Naive B cell (primary cell): ENCODE measurements at regions not wholly inside any gene's neighbourhood (a gene's known extent, or its start where the extent isn't known, plus 50 kb on each side); places are given as distances from the start of the nearest gene placed in this dataset.

Experiments used
- ATAC-seq, 2 donors: fragments of 150-1000 bp; cut with Tn5 transposase; 2 replicates each; pipeline ENCODE4 v1.10.0; 2021; ENCODE audit warnings: low read depth in 2 of 2, mild to moderate bottlenecking in 2 of 2, moderate library complexity in 2 of 2
- DNase-seq: peaks from one replicate; pipeline ENCODE4 v3.0.0; 2022
- H3K27ac Mint-ChIP-seq, 6 donors: one replicate each; pipeline ENCODE4 v1.8.0; 2020 to 2022; ENCODE audit warnings: mild to moderate bottlenecking in 6 of 6, mixed read lengths in 6 of 6, moderate library complexity in 5 of 6, inconsistent platforms in 2 of 6
- H3K27me3 Mint-ChIP-seq, 3 donors: one replicate each; pipeline ENCODE4 v1.8.0; 2021 to 2022; ENCODE audit warnings: mixed read lengths in 3 of 3, mild to moderate bottlenecking in 1 of 3
- H3K36me3 Mint-ChIP-seq, 2 donors: one replicate each; pipeline ENCODE4 v1.8.0; 2020 to 2022; ENCODE audit warnings: mixed read lengths in 2 of 2, inconsistent platforms in 1 of 2, mild to moderate bottlenecking in 1 of 2
- H3K4me1 Mint-ChIP-seq, 3 donors: one replicate each; pipeline ENCODE4 v1.8.0; 2020 to 2022; ENCODE audit warnings: mixed read lengths in 3 of 3, inconsistent platforms in 1 of 3, mild to moderate bottlenecking in 1 of 3, moderate library complexity in 1 of 3
- H3K4me3 Mint-ChIP-seq, 8 donors: one replicate each; pipeline ENCODE4 v1.8.0; 2020 to 2022; ENCODE audit warnings: mild to moderate bottlenecking in 8 of 8, mixed read lengths in 8 of 8, moderate library complexity in 8 of 8, inconsistent platforms in 2 of 8
- H3K9me3 Mint-ChIP-seq, 7 donors: one replicate each; pipeline ENCODE4 v1.8.0; 2020 to 2022; ENCODE audit warnings: mixed read lengths in 7 of 7, mild to moderate bottlenecking in 5 of 7, inconsistent platforms in 2 of 7, moderate library complexity in 1 of 7

GRCh38 chr4:181166742-181167399, 1076.3 kb upstream of the TENM3 start:
- ATAC-seq (no peak), DNase-seq (no peak)
- no peak overlapping the region for H3K4me3 Mint-ChIP-seq
- H3K27me3 Mint-ChIP-seq: no peaks in the 10 kb centered on the region
- no peaks in the 10 kb centered on the region for H3K4me1 Mint-ChIP-seq
- no peak overlapping the region for H3K27ac Mint-ChIP-seq
- H3K36me3 Mint-ChIP-seq: no peaks in the 10 kb centered on the region
- peaks cover 0 to 3% (median 2%) of the 10 kb centered on the region in 7 donors for H3K9me3 Mint-ChIP-seq

DNA sequence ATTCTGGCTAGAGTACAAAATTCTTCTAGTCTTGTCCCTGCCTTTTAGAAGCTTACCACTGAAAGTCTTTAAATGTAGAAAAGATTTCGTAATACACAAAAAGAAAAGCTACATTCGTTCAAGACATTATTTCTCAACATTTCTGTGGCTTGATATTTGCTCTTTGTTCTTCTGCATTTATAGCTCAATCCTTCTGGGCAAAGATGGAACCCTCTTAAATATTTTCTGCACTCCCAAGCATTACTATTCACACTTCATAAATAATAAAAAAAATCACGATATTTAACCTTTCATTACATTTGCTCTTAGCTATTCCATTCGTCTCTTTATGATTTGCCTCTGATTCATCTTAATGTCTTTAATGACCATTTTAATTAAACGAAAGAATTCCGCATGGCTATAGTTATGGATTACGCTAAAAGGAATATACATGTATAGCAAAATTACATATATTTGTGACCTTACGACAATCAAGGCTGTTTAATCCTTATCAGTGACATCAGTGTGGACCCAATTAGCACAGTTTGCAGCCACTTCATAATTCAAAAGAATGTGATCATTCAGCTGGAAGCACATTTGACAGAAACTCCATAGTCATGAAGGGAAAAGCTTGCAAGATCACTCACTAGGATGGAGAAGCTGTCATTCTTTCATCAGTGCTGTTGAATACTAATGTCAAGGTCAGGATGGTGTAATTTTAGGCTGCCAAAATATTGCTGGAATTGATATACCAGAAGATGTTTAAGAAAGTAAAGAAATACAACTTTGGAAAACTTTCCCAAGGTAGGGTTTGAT, 1075.0 kb upstream of the TENM3 start:
- Mint-ChIP-seq H3K4me1 (no peaks in the 10 kb centered on the region), H3K27me3 (no peaks in the 10 kb centered on the region), H3K36me3 (no peaks in the 10 kb centered on the region), H3K9me3 (peaks cover 0 to 3% (median 2%) of the 10 kb centered on the region in 7 donors), H3K27ac (no peak overlapping the region), H3K4me3 (no peak overlapping the region)
- ATAC-seq: no peak
- DNase-seq: no peak

DNA sequence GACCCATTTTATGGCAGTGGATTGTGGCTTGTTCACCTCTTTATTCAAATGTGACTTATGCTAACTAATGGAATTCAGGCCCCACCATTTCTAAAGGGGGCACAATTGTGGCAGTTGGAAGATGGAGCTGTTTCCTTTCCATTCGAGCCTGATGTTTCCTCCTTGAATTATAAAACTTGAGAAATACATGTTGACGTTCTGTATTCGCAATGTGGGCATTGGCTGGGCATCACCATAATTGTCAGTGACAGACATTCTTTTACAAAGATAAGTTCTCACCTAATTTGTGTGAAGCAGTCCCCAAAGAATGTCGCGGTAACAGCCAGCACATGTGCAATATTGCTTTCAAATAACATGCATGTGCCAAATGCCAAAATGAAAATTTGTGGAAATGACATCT, 1070.2 kb upstream of the TENM3 start:
- no peak for ATAC-seq

GRCh38 chr4:181176306-181176705, 1066.9 kb upstream of the TENM3 start:
- Mint-ChIP-seq H3K36me3 (no peaks in the 10 kb centered on the region), H3K27ac (no peak overlapping the region), H3K4me1 (no peaks in the 10 kb centered on the region), H3K4me3 (no peak overlapping the region), H3K9me3 (peaks cover 0 to 3% (median under 1%) of the 10 kb centered on the region in 7 donors), H3K27me3 (peaks cover 0 to 9% (median 0%) of the 10 kb centered on the region in 3 donors)
- no peak for DNase-seq
- no peak for ATAC-seq

More for the DNA sequence above, 1070.2 kb upstream of the TENM3 start:
- no peak overlapping the region for H3K4me3 Mint-ChIP-seq
- no peak for DNase-seq
- peaks cover 0 to 3% (median 2%) of the 10 kb centered on the region in 7 donors for H3K9me3 Mint-ChIP-seq
- H3K36me3 Mint-ChIP-seq: no peaks in the 10 kb centered on the region
- no peaks in the 10 kb centered on the region for H3K4me1 Mint-ChIP-seq
- peaks cover 0 to 4% (median 0%) of the 10 kb centered on the region in 3 donors for H3K27me3 Mint-ChIP-seq
- no peak overlapping the region for H3K27ac Mint-ChIP-seq

- Mint-ChIP-seq H3K9me3 (peaks cover 6 to 14% (median 9%) of the 10 kb centered on the region in 7 donors), H3K27ac (no peak overlapping the region), H3K4me1 (no peaks in the 10 kb centered on the region)
Measured at GRCh38 chr4:181181331-181181730, 1061.9 kb upstream of the TENM3 start.

DNA sequence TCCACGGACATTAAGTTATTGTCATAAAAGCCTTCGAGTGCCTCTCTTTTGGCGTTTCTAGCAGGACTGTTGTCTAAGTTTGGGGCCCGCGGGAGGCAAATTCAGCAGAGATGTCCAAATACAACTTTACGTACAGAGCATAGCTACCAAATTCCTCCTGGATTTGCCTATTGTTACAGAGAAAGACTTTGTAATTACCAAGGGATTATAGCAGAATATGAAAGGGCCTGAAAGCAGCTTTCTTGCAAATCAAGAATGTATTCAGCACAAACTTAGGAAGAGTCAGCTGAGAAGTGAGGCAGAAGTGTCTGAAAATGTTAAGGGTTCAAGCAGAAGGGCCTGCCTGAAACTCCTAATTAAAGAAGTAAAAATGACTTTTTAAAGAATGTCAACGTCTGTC, 1053.5 kb upstream of the TENM3 start:
- no peaks in the 10 kb centered on the region for H3K4me1 Mint-ChIP-seq
- H3K27me3 Mint-ChIP-seq: no peaks in the 10 kb centered on the region
- H3K4me3 Mint-ChIP-seq: no peak overlapping the region
- H3K27ac Mint-ChIP-seq: no peak overlapping the region
- no peaks in the 10 kb centered on the region for H3K36me3 Mint-ChIP-seq
- ATAC-seq: no peak
- no peak for DNase-seq
- peaks cover 0 to 15% (median 4%) of the 10 kb centered on the region in 7 donors for H3K9me3 Mint-ChIP-seq

More at GRCh38 chr4:181181331-181181730, 1061.9 kb upstream of the TENM3 start:
- Mint-ChIP-seq H3K27me3 (peaks cover 0 to 5% (median 0%) of the 10 kb centered on the region in 3 donors), H3K36me3 (no peaks in the 10 kb centered on the region), H3K4me3 (no peak overlapping the region)
- DNase-seq (no peak), ATAC-seq (no peak)

DNA sequence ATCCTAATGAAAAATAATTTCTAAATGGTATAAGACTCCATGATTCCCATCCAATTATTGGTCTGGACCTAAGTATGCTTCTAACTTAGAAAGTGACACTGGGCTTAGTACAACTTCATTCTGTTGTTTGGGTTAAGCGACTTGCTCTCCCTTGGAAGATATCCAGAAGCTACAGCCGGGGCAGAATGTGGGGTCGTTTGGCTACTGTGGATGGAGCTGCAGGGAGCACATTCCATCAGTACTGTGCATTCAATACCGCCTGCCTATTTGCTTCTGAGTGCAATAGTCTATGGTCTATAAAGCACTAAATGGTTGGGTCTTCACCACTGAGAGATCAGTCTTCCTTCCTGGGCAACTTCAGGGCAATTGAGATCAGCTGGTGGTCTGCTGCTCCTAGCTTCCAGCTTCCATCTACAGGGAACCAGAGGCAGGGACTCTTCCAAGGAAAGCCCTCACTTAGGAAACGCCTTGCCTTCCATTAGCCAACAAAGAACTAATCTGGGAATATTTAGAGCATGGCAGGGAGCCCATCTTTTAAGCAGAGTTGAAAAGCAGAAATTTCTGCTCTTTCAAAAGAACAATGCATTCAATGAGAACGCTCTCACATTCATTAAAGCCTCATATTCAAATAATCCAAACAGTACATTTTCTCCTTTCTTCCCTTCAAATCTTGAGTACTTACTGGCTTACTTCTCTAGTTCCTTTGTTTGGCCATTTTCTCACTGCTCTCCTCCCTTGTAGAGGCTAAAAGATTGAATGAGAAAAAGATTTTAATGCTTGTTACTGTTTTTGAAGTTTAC, 1049.9 kb upstream of the TENM3 start:
- Mint-ChIP-seq H3K4me1 (no peaks in the 10 kb centered on the region), H3K9me3 (peaks cover 0 to 4% (median 0%) of the 10 kb centered on the region in 7 donors), H3K36me3 (no peaks in the 10 kb centered on the region), H3K27me3 (no peaks in the 10 kb centered on the region), H3K4me3 (no peak overlapping the region), H3K27ac (no peak overlapping the region)
- DNase-seq (no peak), ATAC-seq (no peak)

- Mint-ChIP-seq H3K27me3 (no peaks in the 10 kb centered on the region), H3K9me3 (peaks cover 0 to 4% (median 3%) of the 10 kb centered on the region in 7 donors), H3K4me3 (no peak overlapping the region), H3K27ac (no peak overlapping the region), H3K36me3 (no peaks in the 10 kb centered on the region), H3K4me1 (no peaks in the 10 kb centered on the region)
- DNase-seq (no peak), ATAC-seq (no peak)
Measured at GRCh38 chr4:181194096-181194495, 1049.1 kb upstream of the TENM3 start.

GRCh38 chr4:181200076-181200475, 1043.1 kb upstream of the TENM3 start:
- ATAC-seq (no peak), DNase-seq (no peak)
- no peaks in the 10 kb centered on the region for H3K36me3 Mint-ChIP-seq
- H3K27ac Mint-ChIP-seq: no peak overlapping the region
- no peak overlapping the region for H3K4me3 Mint-ChIP-seq
- H3K27me3 Mint-ChIP-seq: no peaks in the 10 kb centered on the region
- peaks cover 0 to 8% (median 3%) of the 10 kb centered on the region in 7 donors for H3K9me3 Mint-ChIP-seq
- H3K4me1 Mint-ChIP-seq: no peaks in the 10 kb centered on the region

GRCh38 chr4:181202240-181202639, 1041.0 kb upstream of the TENM3 start:
- H3K4me3 Mint-ChIP-seq: no peak overlapping the region
- no peak for DNase-seq
- H3K36me3 Mint-ChIP-seq: no peaks in the 10 kb centered on the region
- H3K27ac Mint-ChIP-seq: no peak overlapping the region
- ATAC-seq: no peak
- no peaks in the 10 kb centered on the region for H3K27me3 Mint-ChIP-seq
- H3K9me3 Mint-ChIP-seq: peaks cover 0 to 8% (median 3%) of the 10 kb centered on the region in 7 donors
- no peaks in the 10 kb centered on the region for H3K4me1 Mint-ChIP-seq

- H3K36me3 Mint-ChIP-seq: no peaks in the 10 kb centered on the region
- ATAC-seq (no peak), DNase-seq (no peak)
- peaks cover 0 to 4% (median 3%) of the 10 kb centered on the region in 7 donors for H3K9me3 Mint-ChIP-seq
- H3K27me3 Mint-ChIP-seq: no peaks in the 10 kb centered on the region
- H3K4me3 Mint-ChIP-seq: no peak overlapping the region
- no peak overlapping the region for H3K27ac Mint-ChIP-seq
- H3K4me1 Mint-ChIP-seq: no peaks in the 10 kb centered on the region
Measured at GRCh38 chr4:181204109-181204508, 1039.1 kb upstream of the TENM3 start.

GRCh38 chr4:181213551-181213950, 1029.7 kb upstream of the TENM3 start:
- Mint-ChIP-seq H3K27ac (no peak overlapping the region), H3K4me3 (peak overlapping the region in 1 of 8 donors; percentile 5), H3K36me3 (no peaks in the 10 kb centered on the region), H3K9me3 (peaks cover 2 to 7% (median 3%) of the 10 kb centered on the region in 7 donors), H3K27me3 (no peaks in the 10 kb centered on the region), H3K4me1 (no peaks in the 10 kb centered on the region)
- no peak for DNase-seq
- no peak for ATAC-seq

- DNase-seq: no peak
- ATAC-seq: no peak
- H3K27me3 Mint-ChIP-seq: no peaks in the 10 kb centered on the region
- peaks cover 0 to 7% (median 3%) of the 10 kb centered on the region in 7 donors for H3K9me3 Mint-ChIP-seq
- H3K4me1 Mint-ChIP-seq: no peaks in the 10 kb centered on the region
- H3K27ac Mint-ChIP-seq: no peak overlapping the region
- H3K36me3 Mint-ChIP-seq: no peaks in the 10 kb centered on the region
- no peak overlapping the region for H3K4me3 Mint-ChIP-seq
Measured at GRCh38 chr4:181216501-181216900, 1026.7 kb upstream of the TENM3 start.
